HG03196 (cell line): ENCODE measurements at regions not wholly inside any gene's neighbourhood (a gene's known extent, or its start where the extent isn't known, plus 50 kb on each side); places are given as distances from the start of the nearest gene placed in this dataset.

Source experiments
- ATAC-seq: cut with Tn5 transposase; IDR thresholded peaks from one replicate; pipeline ENCODE4 v1.9.1; 2021; ENCODE audit not compliant: unreplicated experiment

- ATAC-seq: no peak
Observed at GRCh38 chr22:47335958-47336357, 573.5 kb downstream of the TBC1D22A start.

- no peak for ATAC-seq
Observed at GRCh38 chr22:47335460-47335859, 573.0 kb downstream of the TBC1D22A start.

- ATAC-seq: no peak
Observed at GRCh38 chr22:47334601-47335000, 572.2 kb downstream of the TBC1D22A start.

GRCh38 chr22:47333625-47334024 lies 571.2 kb downstream of the TBC1D22A start:
- ATAC-seq: no peak

GRCh38 chr22:47332246-47332980 lies 570.0 kb downstream of the TBC1D22A start:
- no peak for ATAC-seq

GRCh38 chr22:47331750-47332149 lies 569.3 kb downstream of the TBC1D22A start:
- ATAC-seq: no peak

GRCh38 chr22:47329727-47330650 lies 567.5 kb downstream of the TBC1D22A start:
- no peak for ATAC-seq

GRCh38 chr22:47328550-47329243 lies 566.2 kb downstream of the TBC1D22A start:
- no peak for ATAC-seq

- no peak for ATAC-seq
Observed at GRCh38 chr22:47327241-47327640, 564.8 kb downstream of the TBC1D22A start.

- no peak for ATAC-seq
Observed at GRCh38 chr22:47325249-47325648, 562.8 kb downstream of the TBC1D22A start.

GRCh38 chr22:47324435-47324990 lies 562.1 kb downstream of the TBC1D22A start:
- no peak for ATAC-seq

- ATAC-seq: no peak
Observed at GRCh38 chr22:47323518-47323917, 561.1 kb downstream of the TBC1D22A start.

GRCh38 chr22:47322854-47323253 lies 560.4 kb downstream of the TBC1D22A start:
- no peak for ATAC-seq

GRCh38 chr22:47320560-47320959 lies 558.1 kb downstream of the TBC1D22A start:
- no peak for ATAC-seq

- ATAC-seq: no peak
Observed at GRCh38 chr22:47318041-47318737, 555.7 kb downstream of the TBC1D22A start.

GRCh38 chr22:47315862-47316419 lies 553.5 kb downstream of the TBC1D22A start:
- no peak for ATAC-seq

GRCh38 chr22:47310601-47311000 lies 548.2 kb downstream of the TBC1D22A start:
- ATAC-seq: no peak

GRCh38 chr22:47309946-47310345 lies 547.5 kb downstream of the TBC1D22A start:
- no peak for ATAC-seq

GRCh38 chr22:47309476-47309875 lies 547.0 kb downstream of the TBC1D22A start:
- no peak for ATAC-seq

GRCh38 chr22:47308886-47309285 lies 546.4 kb downstream of the TBC1D22A start:
- ATAC-seq: no peak
